DMS153 (cell line): ENCODE measurements at regions not wholly inside any gene's neighbourhood (a gene's known extent, or its start where the extent isn't known, plus 50 kb on each side); places are given as distances from the start of the nearest gene placed in this dataset.

Experiments used
- DNase-seq: peaks from one replicate; lab custom pipeline; 2025; lab: John Stamatoyannopoulos, UW

- no peak for DNase-seq
Measured at GRCh38 chr18:6607343-6607742, 122.2 kb upstream of the ARHGAP28 start.

DNA sequence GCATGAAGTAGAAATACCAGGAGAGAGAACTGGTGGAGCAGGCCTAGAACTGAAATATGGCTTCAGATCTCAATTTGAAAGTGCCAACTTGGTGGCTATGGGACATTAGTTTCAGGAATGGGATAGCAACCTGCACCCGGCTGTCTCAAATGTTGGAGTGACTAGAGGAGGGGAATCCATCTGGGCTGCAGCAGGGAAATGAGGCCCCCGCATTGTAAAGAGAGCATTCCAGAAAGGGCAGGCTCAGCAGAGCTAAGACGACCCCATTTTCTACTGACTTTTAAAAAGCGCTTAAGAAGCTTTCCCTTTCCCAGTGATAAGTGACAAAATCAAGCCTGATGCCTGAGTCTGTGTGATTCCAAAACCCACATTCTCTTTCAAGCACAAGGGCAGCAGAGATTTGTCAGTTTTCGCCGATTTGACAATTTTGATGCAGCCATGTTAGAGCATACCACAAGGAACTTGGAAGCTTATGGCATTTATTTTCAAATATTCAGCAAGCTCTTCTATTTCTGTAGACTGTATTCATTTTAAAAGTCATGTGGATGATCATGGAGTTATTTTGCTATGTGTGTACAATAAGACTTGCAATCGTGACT lies 119.8 kb upstream of the ARHGAP28 start:
- DNase-seq: no peak

- DNase-seq: no peak
Measured at GRCh38 chr18:6610466-6610865, 119.0 kb upstream of the ARHGAP28 start.

GRCh38 chr18:6613581-6613980 lies 115.9 kb upstream of the ARHGAP28 start:
- DNase-seq: no peak

- no peak for DNase-seq
Measured at GRCh38 chr18:6614952-6615351, 114.6 kb upstream of the ARHGAP28 start.

- DNase-seq: no peak
Measured at GRCh38 chr18:6616981-6617380, 112.5 kb upstream of the ARHGAP28 start.

GRCh38 chr18:6621437-6621836 lies 108.1 kb upstream of the ARHGAP28 start:
- DNase-seq: no peak

GRCh38 chr18:6623278-6623677 lies 106.2 kb upstream of the ARHGAP28 start:
- DNase-seq: no peak

DNA sequence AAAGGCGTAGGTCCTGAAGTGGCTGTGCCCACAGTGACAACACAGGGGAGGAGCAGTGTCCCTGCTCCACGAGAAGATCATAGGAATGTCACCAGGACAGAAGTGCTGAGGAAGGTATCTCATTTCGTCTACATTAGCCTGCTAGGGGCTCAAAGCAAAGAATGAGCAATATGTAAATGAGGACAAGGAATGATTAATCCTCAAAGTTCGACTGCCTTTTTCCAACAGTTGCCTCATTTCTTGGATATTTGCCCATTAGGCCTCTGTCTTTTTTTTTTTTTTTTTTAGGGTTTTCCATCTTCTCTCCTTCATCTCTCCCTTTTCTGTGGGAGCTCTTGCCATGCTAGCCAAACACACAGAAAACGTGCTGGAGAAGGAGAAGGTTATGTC lies 105.2 kb upstream of the ARHGAP28 start:
- DNase-seq: no peak

- no peak for DNase-seq
Measured at GRCh38 chr18:6624661-6625311, 104.7 kb upstream of the ARHGAP28 start.

DNA sequence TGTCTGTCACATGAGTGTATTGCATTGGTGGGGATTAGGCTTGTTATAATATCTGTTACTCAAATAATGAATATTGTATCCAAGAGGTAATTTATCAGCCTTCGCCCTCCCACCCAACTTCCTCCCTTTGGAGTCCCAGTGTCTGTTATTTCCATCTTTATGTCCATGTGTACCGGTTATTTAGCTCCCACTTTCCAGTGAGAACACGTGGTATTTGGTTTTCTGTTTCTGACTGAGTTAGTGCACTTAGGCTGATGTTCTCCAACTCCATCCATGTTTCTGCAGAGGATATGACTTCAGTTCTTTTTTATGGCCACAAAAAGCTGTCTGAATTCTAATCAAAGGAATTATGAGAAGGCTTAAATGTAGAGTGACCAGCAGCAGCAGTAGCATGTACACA lies 104.0 kb upstream of the ARHGAP28 start:
- no peak for DNase-seq

DNA sequence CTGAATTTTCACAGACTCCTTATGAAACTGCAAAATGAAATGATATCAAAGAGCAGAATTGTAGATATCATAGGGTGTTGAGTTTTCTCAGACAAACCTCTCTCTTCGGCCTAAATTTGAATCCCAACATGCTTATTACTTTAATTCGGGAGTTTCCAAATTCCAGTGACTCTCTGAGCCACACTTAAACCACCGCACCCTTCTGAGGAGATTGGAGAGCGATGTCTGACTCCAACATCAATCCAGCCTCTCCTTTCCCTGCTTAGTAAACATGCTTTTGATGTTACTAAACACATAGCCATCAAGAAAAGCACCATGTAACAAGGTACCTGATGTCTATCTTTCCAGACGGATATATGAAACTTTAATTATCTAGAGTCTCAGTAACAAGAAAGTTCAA lies 103.1 kb upstream of the ARHGAP28 start:
- no peak for DNase-seq

- DNase-seq: no peak
Measured at GRCh38 chr18:6627645-6628044, 101.9 kb upstream of the ARHGAP28 start.

- DNase-seq: no peak
Measured at GRCh38 chr18:6628187-6628586, 101.3 kb upstream of the ARHGAP28 start.

DNA sequence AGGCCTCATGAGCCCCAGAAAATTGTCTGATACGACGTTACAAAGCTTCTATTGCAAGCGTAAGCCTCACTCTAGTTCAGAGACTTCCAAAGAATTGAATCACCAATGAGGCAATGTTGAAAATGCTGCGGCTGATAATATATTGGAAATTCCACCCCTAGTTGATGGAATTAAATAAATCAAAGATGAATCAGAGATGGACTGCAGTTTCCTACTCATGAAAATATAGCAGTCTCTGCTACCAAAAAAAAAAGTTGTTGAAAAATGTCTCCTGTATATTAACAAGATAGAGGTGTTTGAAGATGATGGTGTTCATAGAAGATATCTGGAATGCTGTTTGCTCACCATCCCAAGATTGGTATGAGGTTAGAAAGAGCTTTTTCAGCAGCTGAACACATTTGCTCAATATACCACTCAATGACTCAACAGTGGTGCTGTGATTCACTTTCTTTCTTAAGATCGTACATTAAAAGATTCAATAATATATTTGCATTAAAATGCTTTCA lies 99.8 kb upstream of the ARHGAP28 start:
- DNase-seq: no peak

DNA sequence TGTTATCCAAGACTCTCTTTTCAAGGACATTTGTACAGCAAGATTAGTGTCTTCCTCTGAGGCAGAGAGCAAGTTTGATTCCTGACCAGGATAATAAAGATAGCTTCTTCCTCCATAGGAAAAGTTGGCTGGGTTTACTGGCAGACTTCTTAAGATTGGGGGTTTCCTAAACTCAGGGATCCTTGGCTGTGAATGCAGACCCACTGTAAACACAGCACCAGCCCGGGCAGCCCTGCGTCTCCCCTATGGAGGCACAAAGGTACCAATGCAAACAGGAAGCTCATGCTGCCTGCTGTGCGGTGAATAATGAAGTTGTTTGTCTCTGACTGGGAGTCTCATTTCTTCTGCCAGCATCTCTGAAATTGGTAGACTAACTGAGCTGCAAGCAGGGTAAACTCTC lies 96.2 kb upstream of the ARHGAP28 start:
- DNase-seq: peak; percentile 22

- DNase-seq: no peak
Measured at GRCh38 chr18:6636091-6636490, 93.4 kb upstream of the ARHGAP28 start.

DNA sequence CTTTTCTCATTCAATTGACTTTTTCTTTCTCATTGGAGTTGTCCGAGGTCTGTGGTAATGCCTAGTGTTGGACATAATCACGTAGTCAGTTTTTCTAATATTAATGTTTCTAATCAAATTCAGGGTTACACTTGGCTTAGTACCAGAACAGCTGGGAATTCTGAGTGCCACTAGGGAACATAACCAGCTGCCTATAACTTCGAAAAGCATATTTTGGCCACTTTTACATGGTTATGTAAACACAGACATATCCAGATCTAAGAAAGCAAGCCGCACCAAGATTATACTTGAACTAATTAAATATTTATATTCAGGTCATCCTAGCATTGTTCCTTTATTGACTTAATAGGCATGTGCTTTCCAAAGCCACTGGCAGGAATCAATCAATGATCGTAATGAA lies 91.1 kb upstream of the ARHGAP28 start:
- no peak for DNase-seq

DNA sequence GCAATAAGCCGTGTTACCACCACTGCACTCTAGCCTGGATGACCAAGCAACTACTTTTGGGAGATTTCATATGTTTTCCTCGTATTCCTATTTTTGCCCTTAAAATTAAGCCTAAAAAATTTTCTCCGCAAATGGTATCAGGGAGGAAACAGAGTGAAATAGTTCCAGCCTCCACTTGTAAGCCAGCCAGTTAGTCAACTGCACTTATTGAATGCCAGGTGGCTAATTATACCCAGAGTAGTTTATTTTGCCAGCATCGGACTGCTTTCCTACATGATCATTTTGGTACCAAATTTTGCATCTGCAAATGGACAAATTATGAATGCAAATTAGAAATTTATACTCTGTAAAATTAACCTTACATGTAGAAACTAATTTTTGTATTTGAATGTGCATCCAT lies 90.2 kb upstream of the ARHGAP28 start:
- DNase-seq: no peak

GRCh38 chr18:6644836-6645627 lies 84.5 kb upstream of the ARHGAP28 start:
- DNase-seq: no peak

DNA sequence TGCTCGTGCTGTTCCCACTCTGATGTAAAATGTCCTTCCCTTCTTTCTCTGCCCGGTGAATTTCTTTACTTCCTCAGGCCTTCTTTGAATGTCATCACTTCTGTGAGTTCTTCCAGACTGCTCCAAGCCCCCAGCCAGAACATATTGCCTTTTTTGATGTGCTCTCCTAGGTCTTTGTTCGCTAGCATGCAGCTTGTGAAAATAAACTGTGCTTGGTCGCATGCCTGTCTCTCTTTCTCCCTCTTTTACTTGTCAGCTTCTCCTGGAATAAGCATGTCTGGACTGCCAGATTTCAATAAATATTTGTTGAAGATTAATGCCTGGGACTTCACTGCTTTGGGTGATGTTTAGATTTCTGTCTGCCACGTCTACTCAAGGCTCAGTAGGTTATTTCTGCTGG lies 82.7 kb upstream of the ARHGAP28 start:
- no peak for DNase-seq

DNA sequence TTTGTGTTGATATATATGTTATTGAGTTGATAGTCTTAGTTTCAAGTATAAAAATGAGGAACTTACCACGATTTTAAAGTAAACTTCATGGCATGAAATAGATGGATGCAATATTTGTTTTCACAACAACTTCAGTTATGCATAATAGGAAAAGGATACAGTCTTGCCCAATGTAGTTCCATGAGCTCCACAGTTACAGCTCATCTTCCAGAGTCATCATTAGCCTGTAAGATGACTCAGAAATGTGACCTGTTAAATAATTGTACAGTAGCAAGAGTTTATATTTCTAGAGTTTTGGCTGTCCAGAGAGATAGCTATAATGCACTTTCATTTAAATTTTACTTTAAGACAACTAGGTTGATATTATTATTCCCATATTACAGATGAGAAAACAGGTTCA lies 80.9 kb upstream of the ARHGAP28 start:
- DNase-seq: no peak

- DNase-seq: no peak
Measured at GRCh38 chr18:6649421-6650126, 79.9 kb upstream of the ARHGAP28 start.
